Spleen (tissue), 11 donors: ENCODE measurements at regions not wholly inside any gene's neighbourhood (a gene's known extent, or its start where the extent isn't known, plus 50 kb on each side); places are given as distances from the start of the nearest gene placed in this dataset.

Source experiments
- DNase-seq: peaks from one replicate; pipeline ENCODE4 v3.0.0-alpha.2; 2020
- H3K27ac ChIP-seq, 8 donors: fragments of 200-600 bp; sonication (generic) in 7 of 8; 1 replicate in 4 of 8; 2 replicates in 4 of 8; pipeline versions ENCODE4 v1.5.0 to v1.8.0; 2016 to 2021; ENCODE audit warnings: inconsistent platforms in 4 of 8, mild to moderate bottlenecking in 4 of 8, moderate library complexity in 1 of 8
- H3K27me3 ChIP-seq, 7 donors: fragments of 200-600 bp; sonication (generic) in 6 of 7; replicated peaks in 1 of 7; 1 replicate in 4 of 7; 2 replicates in 3 of 7; pipeline versions ENCODE4 v1.5.0 to v1.8.0; 2016 to 2021; ENCODE audit warnings: inconsistent platforms in 3 of 7, mild to moderate bottlenecking in 1 of 7
- H3K36me3 ChIP-seq, 6 donors: fragments of 200-600 bp; sonication (generic) in 5 of 6; 1 replicate in 4 of 6; 2 replicates in 2 of 6; pipeline versions ENCODE4 v1.5.0 to v1.8.0; 2016 to 2021; ENCODE audit warnings: inconsistent platforms in 2 of 6
- H3K4me1 ChIP-seq, 6 donors: fragments of 200-600 bp; sonication (generic) in 5 of 6; 1 replicate in 3 of 6; 2 replicates in 3 of 6; pipeline versions ENCODE4 v1.5.0 to v1.8.0; 2016 to 2021; ENCODE audit warnings: inconsistent platforms in 3 of 6
- H3K4me3 ChIP-seq, 8 donors: fragments of 200-600 bp; sonication (generic) in 7 of 8; 1 replicate in 4 of 8; 2 replicates in 4 of 8; pipeline versions ENCODE4 v1.5.0 to v1.8.0; 2016 to 2021; ENCODE audit warnings: inconsistent platforms in 4 of 8, mild to moderate bottlenecking in 4 of 8, moderate library complexity in 2 of 8
- H3K9me3 ChIP-seq, 8 donors: fragments of 200-600 bp; sonication (generic) in 7 of 8; 1 replicate in 4 of 8; 2 replicates in 4 of 8; pipeline versions ENCODE4 v1.5.0 to v1.8.0; 2016 to 2021; ENCODE audit warnings: inconsistent platforms in 4 of 8
- CTCF ChIP-seq, 11 experiments: fragments of 200-600 bp in 7 of 11; fragments of 450-650 bp in 4 of 11; sonication (generic) in 4 of 11; IDR thresholded peaks in 8 of 11; conservative IDR thresholded peaks in 3 of 11; 1 replicate in 7 of 11; 2 replicates in 4 of 11; pipeline versions ENCODE4 v1.4.0 to v1.8.0; 2016 to 2021; ENCODE audit warnings: antibody characterized with exemption in 11 of 11, inconsistent platforms in 4 of 11, mild to moderate bottlenecking in 1 of 11
- POLR2A ChIP-seq, 3 donors: fragments of 450-650 bp; IDR thresholded peaks; one replicate each; pipeline ENCODE4 v1.5.1; 2017; ENCODE audit warnings: antibody characterized with exemption in 3 of 3, mild to moderate bottlenecking in 1 of 3
- POLR2AphosphoS5 ChIP-seq, 3 donors: sonication (generic); formaldehyde crosslinking; IDR thresholded peaks; one replicate each; pipeline ENCODE4 v1.5.1; 2017; ENCODE audit warnings: antibody characterized with exemption in 3 of 3
- WGBS, 5 donors: extraction: QIAGEN DNeasy Blood & Tissue Kit in 3 of 5; methylation state at CpG; one replicate each; pipeline versions ENCODE4 v1.1.5 to v1.1.7; 2013 to 2018; 5-methylcytosine and 5-hydroxymethylcytosine counted together
- intact Hi-C: fragments of 100-400 bp; cut with DNase I; formaldehyde crosslinking; loops from one replicate; pipeline ENCODE4 v1.15.0; 2023; ENCODE audit warnings: low total_unique reads
- donor health status: healthy with polysubstance abuse.
- donor health status: DM: no; HTN: no; CAD: no; lungs with moderate emphysema.
- donor health status: DM: no; HTN: no; CAD: no.
- donor health status: Bipolar disorder and iron deficiency.
- donor health status: healthy.
- donor health status: DM: no; HTN: no; CAD: no.
- donor health status: DM: yes; HTN: yes; CAD: no.

- intact Hi-C loops, result no loop called here
- Histone ChIP-seq H3K36me3 (no peaks in the 10 kb centered on the region), H3K4me3 (no peak overlapping the region), H3K27ac (no peak overlapping the region), H3K9me3 (peaks cover 0 to 5% (median 0%) of the 10 kb centered on the region in 8 donors), H3K4me1 (peaks cover 0 to 22% (median 8%) of the 10 kb centered on the region in 6 donors), H3K27me3 (no peaks in the 10 kb centered on the region)
- 88 to 93% (median 89%) methylated on average over 3 to 5 of the region's 5 CpGs for WGBS, 5 donors
- no peak for DNase-seq
- TF ChIP-seq POLR2A (IDR thresholded peaks at IDR 0.05), result no peak
- TF ChIP-seq CTCF (IDR thresholded peaks at IDR 0.05 in 8 of 11, conservative IDR thresholded peaks at IDR 0.05 in 3 of 11), result no peak
- no peak for TF ChIP-seq POLR2AphosphoS5 (IDR thresholded peaks at IDR 0.05)
Observed at GRCh38 chr6:110558575-110558974, 82.2 kb upstream of the SLC22A16 start.

- Histone ChIP-seq H3K27ac (no peak overlapping the region), H3K4me1 (peaks cover 0 to 22% (median 8%) of the 10 kb centered on the region in 6 donors), H3K27me3 (no peaks in the 10 kb centered on the region), H3K9me3 (peaks cover 0 to 7% (median 2%) of the 10 kb centered on the region in 8 donors), H3K4me3 (no peak overlapping the region), H3K36me3 (no peaks in the 10 kb centered on the region)
- no peak for DNase-seq
- TF ChIP-seq CTCF (IDR thresholded peaks at IDR 0.05 in 8 of 11, conservative IDR thresholded peaks at IDR 0.05 in 3 of 11), result no peak
- TF ChIP-seq POLR2A (IDR thresholded peaks at IDR 0.05), result no peak
- TF ChIP-seq POLR2AphosphoS5 (IDR thresholded peaks at IDR 0.05), result no peak
- intact Hi-C loops, result no loop called here
- WGBS, 5 donors, result 80 to 92% (median 81%) methylated on average over 5 of the region's 5 CpGs
Observed at GRCh38 chr6:110557199-110557598, 80.8 kb upstream of the SLC22A16 start.

- DNase-seq, result no peak
- no peak for TF ChIP-seq POLR2AphosphoS5 (IDR thresholded peaks at IDR 0.05)
- no peak for TF ChIP-seq POLR2A (IDR thresholded peaks at IDR 0.05)
- no peak for TF ChIP-seq CTCF (IDR thresholded peaks at IDR 0.05 in 8 of 11, conservative IDR thresholded peaks at IDR 0.05 in 3 of 11)
- H3K9me3 ChIP-seq, result peaks cover 0 to 14% (median 9%) of the 10 kb centered on the region in 8 donors
- no peaks in the 10 kb centered on the region for H3K36me3 ChIP-seq
- WGBS, 5 donors, result 90 to 92% (median 90%) methylated on average over 9 of the region's 9 CpGs
- no peak overlapping the region for H3K27ac ChIP-seq
- intact Hi-C loops, result no loop called here
- no peaks in the 10 kb centered on the region for H3K27me3 ChIP-seq
- H3K4me1 ChIP-seq, result peaks cover 0 to 22% (median 8%) of the 10 kb centered on the region in 6 donors
- H3K4me3 ChIP-seq, result no peak overlapping the region
Observed at GRCh38 chr6:110556317-110557110, 80.1 kb upstream of the SLC22A16 start.

GRCh38 chr6:110554966-110555460 is 78.6 kb upstream of the SLC22A16 start:
- Histone ChIP-seq H3K36me3 (no peaks in the 10 kb centered on the region), H3K27ac (no peak overlapping the region), H3K4me1 (peaks cover 0 to 7% (median 0%) of the 10 kb centered on the region in 6 donors), H3K4me3 (no peak overlapping the region), H3K9me3 (peaks cover 0 to 20% (median 10%) of the 10 kb centered on the region in 8 donors), H3K27me3 (no peaks in the 10 kb centered on the region)
- TF ChIP-seq POLR2A (IDR thresholded peaks at IDR 0.05) (no peak), CTCF (IDR thresholded peaks at IDR 0.05 in 8 of 11, conservative IDR thresholded peaks at IDR 0.05 in 3 of 11) (no peak), POLR2AphosphoS5 (IDR thresholded peaks at IDR 0.05) (no peak)
- DNase-seq, result no peak
- intact Hi-C loops, result no loop called here
- 89 to 95% (median 91%) methylated on average over 9 of the region's 9 CpGs for WGBS, 5 donors
